Ovary (tissue), 7 donors: ENCODE measurements at regions not wholly inside any gene's neighbourhood (a gene's known extent, or its start where the extent isn't known, plus 50 kb on each side); places are given as distances from the start of the nearest gene placed in this dataset.

Experiments
- DNase-seq, 5 donors: peaks; one replicate each; pipeline ENCODE4 v3.0.0-alpha.2; 2019 to 2020
- H3K27ac ChIP-seq, 2 donors: fragments of 200-600 bp; one replicate each; pipeline versions ENCODE4 v1.5.1 to v1.8.0; 2019 to 2022
- H3K27me3 ChIP-seq: fragments of 200-600 bp; one replicate; pipeline ENCODE4 v1.8.0; 2022
- H3K36me3 ChIP-seq: fragments of 200-600 bp; sonication (generic); one replicate; pipeline ENCODE4 v1.5.1; 2019
- H3K4me1 ChIP-seq: one replicate; pipeline ENCODE4 v1.8.1; 2013; ENCODE audit warnings: mild to moderate bottlenecking, moderate library complexity; ENCODE audit not compliant: insufficient read depth
- H3K4me3 ChIP-seq: fragments of 200-600 bp; sonication (generic); one replicate; pipeline ENCODE4 v1.5.1; 2017
- H3K9me3 ChIP-seq, 2 donors: fragments of 200-600 bp in 1 of 2; sonication (generic) in 1 of 2; one replicate each; pipeline versions ENCODE4 v1.5.1 to v1.8.1; 2013 to 2019; ENCODE audit warnings: mild to moderate bottlenecking in 1 of 2, moderate library complexity in 1 of 2
- EP300 ChIP-seq: sonication (generic); formaldehyde crosslinking; IDR thresholded peaks from one replicate; pipeline ENCODE4 v1.6.1; 2017; ENCODE audit warnings: antibody characterized with exemption
- POLR2A ChIP-seq: fragments of 450-650 bp; IDR thresholded peaks from one replicate; pipeline ENCODE4 v1.6.1; 2017; ENCODE audit warnings: antibody characterized with exemption, mild to moderate bottlenecking, moderate library complexity
- whole genome bisulfite sequencing, 3 donors: extraction: QIAGEN DNeasy Blood & Tissue Kit in 1 of 3; methylation state at CpG; one replicate each; pipeline versions ENCODE4 v1.1.5 to v1.1.7; 2013 to 2017; 5-methylcytosine and 5-hydroxymethylcytosine counted together
- intact Hi-C, 4 donors: fragments of 100-400 bp; cut with DNase I; formaldehyde crosslinking; loops; one replicate each; pipeline versions ENCODE4 v1.11.0 to v1.15.1; 2022 to 2023
- TF ChIP-seq, protein P1 (sequence below), 3 donors: fragments of 450-650 bp in 2 of 3; fragments of 200-600 bp in 1 of 3; IDR thresholded peaks; one replicate each; pipeline versions ENCODE4 v1.5.1 to v1.8.0; 2016 to 2022; ENCODE audit warnings: antibody characterized with exemption in 3 of 3, mild to moderate bottlenecking in 1 of 3
- donor health status: DM: no; HTN: no; CAD: no; lungs with moderate emphysema.
- donor health status: DM: no; HTN: no; CAD: no.
- donor health status: Bipolar disorder and iron deficiency.
- donor health status: DM: no; HTN: no; CAD: no.
- donor health status: DM: yes; HTN: yes; CAD: no.

DNA sequence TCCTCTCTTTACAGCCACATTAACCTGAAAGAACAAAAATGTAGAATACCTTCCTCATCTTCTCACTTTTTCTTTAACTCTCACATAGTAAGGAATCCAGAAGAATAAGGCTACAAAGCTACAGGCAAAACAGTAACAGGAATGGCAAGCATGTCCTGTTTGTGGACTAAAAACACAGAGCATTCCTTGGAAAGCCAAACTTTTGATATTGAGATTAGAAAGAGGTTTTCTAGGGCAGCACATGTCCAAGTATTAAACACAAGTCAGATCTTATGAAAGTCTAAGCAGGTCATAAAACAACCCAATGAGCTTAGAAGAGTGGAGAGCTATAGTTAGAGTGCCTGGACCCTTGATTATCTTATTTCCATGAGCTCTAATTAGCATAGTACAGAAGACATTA lies 58.2 kb upstream of the FAM9C start:
- H3K36me3 ChIP-seq, result no peaks in the 10 kb centered on the region
- no peaks in the 10 kb centered on the region for H3K4me1 ChIP-seq
- no peak for TF ChIP-seq EP300
- no peak for TF ChIP-seq POLR2A
- TF ChIP-seq, protein P1, sequence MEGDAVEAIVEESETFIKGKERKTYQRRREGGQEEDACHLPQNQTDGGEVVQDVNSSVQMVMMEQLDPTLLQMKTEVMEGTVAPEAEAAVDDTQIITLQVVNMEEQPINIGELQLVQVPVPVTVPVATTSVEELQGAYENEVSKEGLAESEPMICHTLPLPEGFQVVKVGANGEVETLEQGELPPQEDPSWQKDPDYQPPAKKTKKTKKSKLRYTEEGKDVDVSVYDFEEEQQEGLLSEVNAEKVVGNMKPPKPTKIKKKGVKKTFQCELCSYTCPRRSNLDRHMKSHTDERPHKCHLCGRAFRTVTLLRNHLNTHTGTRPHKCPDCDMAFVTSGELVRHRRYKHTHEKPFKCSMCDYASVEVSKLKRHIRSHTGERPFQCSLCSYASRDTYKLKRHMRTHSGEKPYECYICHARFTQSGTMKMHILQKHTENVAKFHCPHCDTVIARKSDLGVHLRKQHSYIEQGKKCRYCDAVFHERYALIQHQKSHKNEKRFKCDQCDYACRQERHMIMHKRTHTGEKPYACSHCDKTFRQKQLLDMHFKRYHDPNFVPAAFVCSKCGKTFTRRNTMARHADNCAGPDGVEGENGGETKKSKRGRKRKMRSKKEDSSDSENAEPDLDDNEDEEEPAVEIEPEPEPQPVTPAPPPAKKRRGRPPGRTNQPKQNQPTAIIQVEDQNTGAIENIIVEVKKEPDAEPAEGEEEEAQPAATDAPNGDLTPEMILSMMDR (IDR thresholded peaks at IDR 0.05), result no peak
- H3K27ac ChIP-seq, result no peak overlapping the region
- H3K27me3 ChIP-seq, result no peaks in the 10 kb centered on the region
- DNase-seq, result no peak
- no peak overlapping the region for H3K4me3 ChIP-seq
- intact Hi-C loops, result no loop called here
- H3K9me3 ChIP-seq, result no peaks in the 10 kb centered on the region

DNA sequence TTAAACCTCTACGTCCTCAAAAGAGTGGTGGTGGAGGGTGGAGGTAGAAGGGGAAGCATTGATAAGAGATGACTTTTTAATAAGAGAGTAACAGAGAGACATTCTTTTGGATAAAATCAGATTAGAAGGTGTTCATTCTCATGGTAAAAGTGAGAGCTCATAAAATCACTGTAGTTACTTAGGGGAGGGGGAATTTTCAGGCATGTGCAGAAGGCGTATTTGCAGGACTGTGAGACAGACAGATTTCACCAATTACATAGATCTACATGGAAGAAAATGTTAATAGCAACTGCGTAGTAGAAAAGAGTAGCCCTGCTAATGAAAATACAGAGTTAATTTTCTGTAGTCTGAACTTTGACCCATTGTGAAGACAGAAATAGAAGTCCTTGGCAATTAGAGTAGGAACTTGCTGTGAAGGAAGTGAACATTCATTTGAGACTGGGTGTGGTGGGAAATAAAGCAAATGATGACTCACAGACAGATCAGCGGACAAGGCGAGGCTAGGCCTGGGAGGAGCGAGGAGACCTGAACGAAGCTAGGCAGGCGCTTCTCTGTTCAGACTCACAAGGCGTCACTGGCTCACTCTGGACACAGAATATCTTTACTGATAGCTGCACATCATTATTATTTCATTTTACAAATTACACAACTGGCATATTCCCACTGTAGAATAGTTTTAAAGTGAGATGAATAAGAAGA lies 57.2 kb upstream of the FAM9C start:
- 35 to 43% (median 40%) methylated on average over 9 of the region's 9 CpGs for WGBS, 3 donors
- intact Hi-C loops, result no loop called here

DNA sequence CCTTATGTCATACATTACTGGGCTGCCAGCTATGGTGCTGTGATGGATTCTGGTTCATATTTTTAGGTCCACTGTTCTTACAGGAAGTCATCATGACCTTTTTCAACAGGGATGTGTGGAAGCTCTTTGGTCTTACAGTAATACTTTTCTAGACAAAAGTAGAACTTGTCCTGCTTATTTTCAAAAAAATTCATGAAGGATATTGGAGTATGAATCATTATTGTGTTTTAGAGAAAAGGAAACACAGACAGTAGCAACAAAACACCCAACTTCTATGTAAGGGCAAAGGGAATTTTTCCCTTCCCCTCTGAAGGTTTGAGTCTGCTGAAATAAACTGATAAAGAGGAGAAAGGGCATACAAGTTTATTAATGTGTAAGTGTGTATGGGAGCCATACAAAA lies 54.7 kb upstream of the FAM9C start:
- Histone ChIP-seq H3K4me3 (no peak overlapping the region), H3K4me1 (no peaks in the 10 kb centered on the region), H3K27me3 (no peaks in the 10 kb centered on the region), H3K27ac (no peak overlapping the region), H3K36me3 (no peaks in the 10 kb centered on the region), H3K9me3 (no peaks in the 10 kb centered on the region)
- TF ChIP-seq, protein P1 (IDR thresholded peaks at IDR 0.05), result no peak
- TF ChIP-seq POLR2A, result no peak
- TF ChIP-seq EP300, result no peak
- DNase-seq, result no peak
- intact Hi-C loops, result loop anchor here in 1 of 4 donors (10.0 kb wide), 1 partner anchor 124 kb away; the partner anchor contains the start of gene TMSB4X

More for the DNA sequence above, 57.2 kb upstream of the FAM9C start:
- Histone ChIP-seq H3K27me3 (no peaks in the 10 kb centered on the region), H3K36me3 (no peaks in the 10 kb centered on the region), H3K27ac (no peak overlapping the region), H3K4me1 (no peaks in the 10 kb centered on the region), H3K9me3 (no peaks in the 10 kb centered on the region), H3K4me3 (no peak overlapping the region)
- TF ChIP-seq EP300, result no peak
- no peak for TF ChIP-seq POLR2A
- TF ChIP-seq, protein P1 (IDR thresholded peaks at IDR 0.05), result no peak
- DNase-seq, result peak; percentile 57 to 75 (median 65)

DNA sequence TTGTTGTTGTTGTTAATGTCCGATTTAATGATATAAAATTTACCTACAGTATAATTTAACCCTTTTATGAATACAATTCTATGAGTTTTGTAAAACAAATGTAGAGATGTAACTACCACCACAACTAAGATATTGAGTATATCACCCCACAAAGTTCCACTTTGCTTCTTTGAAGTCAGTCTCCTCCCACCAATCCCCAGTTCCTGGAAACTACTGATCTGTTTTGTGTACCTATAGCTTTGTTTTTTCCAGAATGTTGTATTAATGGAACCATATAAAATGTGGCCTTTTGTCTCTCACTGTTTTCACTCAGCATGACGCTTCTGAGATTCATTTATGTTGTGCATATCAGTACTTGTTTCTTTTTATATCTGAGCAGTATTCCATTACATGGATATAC lies 52.3 kb upstream of the FAM9C start:
- DNase-seq, result no peak
- no peaks in the 10 kb centered on the region for H3K4me1 ChIP-seq
- no peaks in the 10 kb centered on the region for H3K27me3 ChIP-seq
- intact Hi-C loops, result loop anchor here in 1 of 4 donors (10.0 kb wide), 1 partner anchor 122 kb away; the partner anchor contains the start of gene TMSB4X
- 65 to 71% (median 70%) methylated on average over 2 of the region's 2 CpGs for WGBS, 3 donors
- no peaks in the 10 kb centered on the region for H3K36me3 ChIP-seq
- H3K9me3 ChIP-seq, result no peaks in the 10 kb centered on the region
- no peak for TF ChIP-seq EP300
- TF ChIP-seq POLR2A, result no peak
- TF ChIP-seq, protein P1 (IDR thresholded peaks at IDR 0.05), result no peak
- no peak overlapping the region for H3K4me3 ChIP-seq
- no peak overlapping the region for H3K27ac ChIP-seq
